ENCODE measurements at regions not wholly inside any gene's neighbourhood (a gene's known extent, or its start where the extent isn't known, plus 50 kb on each side); places are given as distances from the start of the nearest gene placed in this dataset.

- TF ChIP-seq POLR2A (IDR thresholded peaks at IDR 0.05; ENCODE audit: low read depth, low read length) (no peak), POLR2AphosphoS5 (IDR thresholded peaks at IDR 0.05; ENCODE audit: low read depth, low read length) (no peak), TAF1 (IDR thresholded peaks at IDR 0.05; ENCODE audit: borderline replicate concordance, low read depth, low read length) (no peak)
Observed at GRCh38 chr1:96552451-96552850, 169.1 kb upstream of the PTBP2 start.

All from GM12892 (cell line).